A549 (cell line): ENCODE measurements at regions not wholly inside any gene's neighbourhood (a gene's known extent, or its start where the extent isn't known, plus 50 kb on each side); places are given as distances from the start of the nearest gene placed in this dataset.

Experiments used
- ATAC-seq, 2 experiments: fragments of 200-7000 bp in 1 of 2; fragments of >200 bp in 1 of 2; cut with Nextera tagmentation in 1 of 2; cut with Tn5 transposase in 1 of 2; 3 replicates each; pipeline versions ENCODE4 v1.8.0 to v1.9.1; 2018 to 2020; ENCODE audit warnings: mild to moderate bottlenecking in 1 of 2, moderate library complexity in 1 of 2
- CTCF ChIA-PET: fragments of 300-600 bp; sonication (Branson Sonifier 250); formaldehyde crosslinking; extraction: SDS; loops from one replicate; lab custom pipeline; 2021; ENCODE audit warnings: antibody characterized with exemption, inconsistent platforms; lab: Yijun Ruan, JAX
- POLR2A ChIA-PET: fragments of 350-600 bp; formaldehyde crosslinking; extraction: SDS; loops from one replicate; lab custom pipeline; 2021; ENCODE audit warnings: antibody characterized with exemption, inconsistent platforms; lab: Yijun Ruan, JAX
- DNase-seq, 2 experiments: peaks; one replicate each; pipeline versions ENCODE4 v3.0.0 to v3.0.0-alpha.2; 2011 to 2016; ENCODE audit warnings: low read depth in 1 of 2, low spot score in 1 of 2
- FAIRE-seq: peaks from 2 replicates; lab custom pipeline; 2011; peaks lifted over from hg19 to GRCh38; lab: Jason Lieb, UNC
- H3K27ac ChIP-seq, 2 experiments: fragments of >200 bp; sonication (Bioruptor Twin); formaldehyde crosslinking; 3 replicates each; pipeline ENCODE4 v1.5.1; 2016 to 2017
- H3K4me1 ChIP-seq: fragments of >200 bp; sonication (Bioruptor Twin); formaldehyde crosslinking; 3 replicates; pipeline ENCODE4 v1.6.1; 2016
- H3K4me2 ChIP-seq: fragments of >200 bp; sonication (Bioruptor Twin); formaldehyde crosslinking; 3 replicates; pipeline ENCODE4 v1.6.1; 2016
- H3K4me3 ChIP-seq: fragments of >200 bp; sonication (Bioruptor Twin); formaldehyde crosslinking; 3 replicates; pipeline ENCODE4 v1.5.1; 2016
- H3K9me3 ChIP-seq: fragments of >200 bp; sonication (Bioruptor Twin); formaldehyde crosslinking; 3 replicates; pipeline ENCODE4 v1.6.1; 2016
- ATOH8 ChIP-seq: fragments of 250-450 bp; sonication (Bioruptor Pico); IDR thresholded peaks from 2 replicates; pipeline ENCODE4 v1.5.0; 2020; ENCODE audit warnings: low read depth, mild to moderate bottlenecking, moderate library complexity
- CBX8 ChIP-seq: fragments of 200-600 bp; sonication (generic); IDR thresholded peaks from 2 replicates; pipeline ENCODE4 v1.6.1; 2016
- CEBPB ChIP-seq, 2 experiments: fragments of >200 bp in 1 of 2; sonication (Bioruptor Twin) in 1 of 2; formaldehyde crosslinking in 1 of 2; IDR thresholded peaks; 2 replicates each; pipeline ENCODE4 v1.6.1; 2012 to 2016
- CHD2 ChIP-seq: fragments of 150-350 bp; IDR thresholded peaks from 2 replicates; pipeline ENCODE4 v1.6.1; 2014; ENCODE audit warnings: low read length; ENCODE audit not compliant: partially characterized antibody
- CTCF ChIP-seq: fragments of >200 bp; sonication (Bioruptor Twin); formaldehyde crosslinking; IDR thresholded peaks from 3 replicates; pipeline ENCODE4 v1.5.1; 2016
- EHF ChIP-seq: fragments of 250-450 bp; sonication (Bioruptor Pico); IDR thresholded peaks from 2 replicates; pipeline ENCODE4 v1.5.0; 2020; ENCODE audit warnings: mild to moderate bottlenecking
- FOSB ChIP-seq: fragments of 250-450 bp; sonication (Bioruptor Pico); IDR thresholded peaks from 2 replicates; pipeline ENCODE4 v1.5.0; 2020; ENCODE audit warnings: mild to moderate bottlenecking, moderate library complexity
- GATA3 ChIP-seq: IDR thresholded peaks from 2 replicates; pipeline ENCODE4 v1.6.1; 2012; ENCODE audit warnings: borderline replicate concordance
- HEYL ChIP-seq: fragments of 250-450 bp; sonication (Bioruptor Pico); IDR thresholded peaks from 2 replicates; pipeline ENCODE4 v1.8.0; 2021; ENCODE audit warnings: mild to moderate bottlenecking, moderate library complexity
- HOXA7 ChIP-seq: fragments of 250-450 bp; sonication (Bioruptor Pico); IDR thresholded peaks from 2 replicates; pipeline ENCODE4 v1.5.0; 2020; ENCODE audit warnings: mild to moderate bottlenecking, moderate library complexity
- HOXB13 ChIP-seq: fragments of 250-450 bp; sonication (Bioruptor Pico); IDR thresholded peaks from 2 replicates; pipeline ENCODE4 v1.5.0; 2020; ENCODE audit warnings: low read depth, mild to moderate bottlenecking, moderate library complexity
- HOXB5 ChIP-seq: fragments of 250-450 bp; sonication (Bioruptor Pico); IDR thresholded peaks from 2 replicates; pipeline ENCODE4 v1.5.0; 2020; ENCODE audit warnings: mild to moderate bottlenecking, moderate library complexity
- JUNB ChIP-seq: fragments of >200 bp; sonication (Bioruptor Twin); formaldehyde crosslinking; IDR thresholded peaks from 2 replicates; pipeline ENCODE4 v1.6.1; 2016
- MAX ChIP-seq: IDR thresholded peaks from 2 replicates; pipeline ENCODE4 v1.6.1; 2012
- NR3C1 ChIP-seq: fragments of >200 bp; sonication (Bioruptor Twin); formaldehyde crosslinking; IDR thresholded peaks from 3 replicates; pipeline ENCODE4 v1.6.1; 2017
- PBX3 ChIP-seq: IDR thresholded peaks from 2 replicates; pipeline ENCODE4 v1.6.1; 2012
- RFX5 ChIP-seq: fragments of 450-650 bp; IDR thresholded peaks from 2 replicates; pipeline ENCODE4 v1.7.1; 2014; ENCODE audit warnings: antibody characterized with exemption, mild to moderate bottlenecking, moderate library complexity
- RNF2 ChIP-seq: fragments of 200-600 bp; sonication (generic); IDR thresholded peaks from 2 replicates; pipeline ENCODE4 v1.6.1; 2016; ENCODE audit warnings: low read depth, mild to moderate bottlenecking, antibody characterized with exemption, moderate library complexity, borderline replicate concordance
- SREBF2 ChIP-seq: fragments of 450-650 bp; IDR thresholded peaks from 2 replicates; pipeline ENCODE4 v1.6.1; 2014; ENCODE audit warnings: mild to moderate bottlenecking, moderate library complexity
- TFCP2L1 ChIP-seq: fragments of 250-450 bp; sonication (Bioruptor Pico); IDR thresholded peaks from 2 replicates; pipeline ENCODE4 v1.5.0; 2021; ENCODE audit warnings: mild to moderate bottlenecking
- USF2 ChIP-seq: fragments of 450-650 bp; IDR thresholded peaks from 2 replicates; pipeline ENCODE4 v1.6.1; 2014; ENCODE audit warnings: antibody characterized with exemption
- ZFP36 ChIP-seq: fragments of 450-650 bp; IDR thresholded peaks from 2 replicates; pipeline ENCODE4 v1.6.1; 2014; ENCODE audit warnings: borderline replicate concordance; ENCODE audit not compliant: partially characterized antibody
- WGBS: methylation state at CpG from one replicate; pipeline ENCODE4 v1.1.6; 2017; ENCODE audit errors: missing lambda C conversion rate; 5-methylcytosine and 5-hydroxymethylcytosine counted together

GRCh38 chrX:6777238-6778002 is 242.5 kb upstream of the VCX3A start:
- TF ChIP-seq CTCF, result no peak
- TF ChIP-seq CEBPB (IDR thresholded peaks at IDR 0.05), result no peak
- no peak for TF ChIP-seq CHD2
- TF ChIP-seq EHF, result no peak
- no peak for TF ChIP-seq PBX3
- TF ChIP-seq CBX8, result no peak
- no peak for TF ChIP-seq SREBF2
- no peak for TF ChIP-seq HOXB5
- TF ChIP-seq, all 56 proteins: peak for 0
- ATAC-seq (no peak), DNase-seq (no peak), FAIRE-seq (no peak)
- Histone ChIP-seq H3K4me3 (no peak overlapping the region), H3K9me3 (no peaks in the 10 kb centered on the region), H3K4me1 (no peaks in the 10 kb centered on the region), H3K27ac (no peak overlapping the region), H3K4me2 (no peak overlapping the region)
- POLR2A ChIA-PET, result no interaction called here
- CTCF ChIA-PET, result no interaction called here
- WGBS, result 18% methylated on average over 6 of the region's 6 CpGs

- FAIRE-seq, result no peak
- H3K4me2 ChIP-seq, result no peak overlapping the region
- no peak overlapping the region for H3K4me3 ChIP-seq
- no peaks in the 10 kb centered on the region for H3K4me1 ChIP-seq
- CTCF ChIA-PET, result no interaction called here
- TF ChIP-seq ATOH8 (CRISPR knock-in tag) (no peak), HOXB5 (no peak), RFX5 (no peak), RNF2 (no peak), GATA3 (no peak), HOXA7 (CRISPR knock-in tag) (no peak), ZFP36 (no peak), FOSB (CRISPR knock-in tag) (no peak), CHD2 (no peak), HOXB13 (CRISPR knock-in tag) (no peak), NR3C1 (no peak), SREBF2 (no peak)
- TF ChIP-seq, all 56 proteins: peak for 0
- Histone ChIP-seq H3K27ac (no peak overlapping the region), H3K9me3 (no peaks in the 10 kb centered on the region)
- 21% methylated on average over 3 of the region's 3 CpGs for WGBS
- POLR2A ChIA-PET, result no interaction called here
- DNase-seq, result no peak
- ATAC-seq, result no peak
Observed at GRCh38 chrX:6770936-6771335, 236.0 kb upstream of the VCX3A start.

GRCh38 chrX:6768881-6769280 is 234.0 kb upstream of the VCX3A start:
- WGBS, result 2% methylated on average over 7 of the region's 7 CpGs
- ATAC-seq, result no peak
- no peaks in the 10 kb centered on the region for H3K9me3 ChIP-seq
- no peak for TF ChIP-seq TFCP2L1 (CRISPR knock-in tag)
- no peak for TF ChIP-seq NR3C1
- no peak for TF ChIP-seq MAX
- no peak for TF ChIP-seq CEBPB (IDR thresholded peaks at IDR 0.05)
- TF ChIP-seq HEYL, result no peak
- TF ChIP-seq HOXB13 (CRISPR knock-in tag), result no peak
- TF ChIP-seq JUNB, result no peak
- no peak for TF ChIP-seq PBX3
- no peak for TF ChIP-seq USF2
- TF ChIP-seq, all 56 proteins: peak for 0
- POLR2A ChIA-PET, result no interaction called here
- DNase-seq (no peak), FAIRE-seq (no peak)
- Histone ChIP-seq H3K4me2 (no peak overlapping the region), H3K4me1 (no peaks in the 10 kb centered on the region), H3K4me3 (no peak overlapping the region), H3K27ac (no peak overlapping the region)
- CTCF ChIA-PET, result no interaction called here
